Fibroblast of skin of left biceps (primary cell): ENCODE measurements at regions not wholly inside any gene's neighbourhood (a gene's known extent, or its start where the extent isn't known, plus 50 kb on each side); places are given as distances from the start of the nearest gene placed in this dataset.
"Not testable (repeated sequence)": the region's sequence is repeated elsewhere in the genome, so short reads cannot be mapped to it uniquely, and the experiment has no call there.

Experiments used
- DNase-seq, 2 experiments: peaks; one replicate each; pipeline ENCODE4 v3.0.0-alpha.2; 2013; ENCODE audit warnings: low read depth in 2 of 2

DNA sequence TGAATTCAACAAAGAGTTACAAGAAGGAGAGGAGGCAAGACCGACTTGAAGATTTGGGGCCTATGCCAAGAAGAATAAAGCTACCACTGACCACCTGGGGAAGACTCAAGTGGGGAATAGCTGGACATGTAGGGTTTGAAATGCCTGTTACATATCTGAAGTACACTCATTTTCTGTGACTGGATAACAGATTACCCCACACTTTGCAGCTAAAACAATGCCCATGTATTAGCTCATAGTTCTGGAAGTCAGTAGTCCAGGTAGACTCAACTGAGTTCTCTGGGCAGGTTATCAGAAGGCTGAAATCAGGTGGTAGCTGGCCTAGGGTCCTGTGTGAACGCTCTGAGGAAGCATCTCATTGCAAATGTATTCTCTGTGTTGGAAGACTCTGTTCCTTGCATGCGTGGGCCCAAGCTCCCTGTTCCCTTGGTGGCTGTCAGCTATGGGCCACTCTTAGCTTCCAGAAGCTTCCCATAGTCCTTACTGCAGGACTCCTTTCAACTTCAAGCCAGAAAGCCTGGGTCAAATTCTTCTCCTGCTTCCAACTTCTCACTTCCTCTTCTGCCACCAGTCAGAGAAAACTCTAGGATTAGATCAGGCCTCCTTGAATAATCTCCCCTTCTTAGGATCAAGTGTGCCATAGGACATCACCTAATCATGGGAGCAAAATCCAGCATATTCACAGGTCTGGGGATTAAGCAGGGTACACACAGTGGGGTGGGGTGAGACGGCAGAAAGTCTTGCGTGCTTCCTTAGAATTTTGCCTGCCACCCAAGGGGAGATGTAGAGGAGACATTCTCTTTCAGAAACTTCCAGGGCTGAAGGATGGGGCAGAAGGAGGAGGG, 187.8 kb downstream of the SHQ1 start:
- DNase-seq = no peak

DNA sequence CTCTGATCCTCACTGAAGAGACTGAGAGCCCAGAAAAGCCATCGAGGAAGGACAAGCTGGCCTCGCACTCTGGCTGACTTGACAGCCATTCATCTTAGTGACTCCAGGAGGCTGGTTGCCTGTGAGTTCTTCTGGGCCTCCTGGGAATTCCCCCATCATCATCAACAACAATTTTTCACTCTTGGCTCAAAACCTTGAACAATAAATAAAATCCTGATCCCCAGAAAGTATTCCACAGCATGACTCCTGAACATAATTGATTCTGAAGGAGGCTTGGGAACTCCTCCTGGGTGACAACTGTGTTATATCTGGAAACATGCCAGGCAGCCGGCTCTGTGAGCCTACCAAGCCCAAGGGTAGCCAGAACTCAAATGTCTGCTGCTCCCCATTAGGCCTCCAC, 188.6 kb downstream of the SHQ1 start:
- no peak for DNase-seq

DNA sequence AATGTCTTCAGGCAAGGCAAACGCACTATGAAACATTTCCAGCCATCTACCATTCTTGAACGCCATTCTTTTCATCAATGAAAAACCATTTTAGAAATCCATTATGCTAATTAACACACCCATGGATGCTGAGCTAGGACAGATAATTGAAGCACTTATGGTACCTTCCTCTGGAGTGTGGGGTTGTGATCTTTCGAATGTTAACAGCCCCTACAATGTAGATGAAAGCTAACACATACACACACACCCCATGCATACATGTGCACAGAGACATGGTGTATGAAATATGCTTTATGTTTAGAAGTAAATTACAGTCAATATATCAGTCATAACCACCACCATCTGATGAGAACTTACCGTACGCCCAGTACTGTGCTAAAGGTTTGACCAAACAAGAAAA, 189.1 kb downstream of the SHQ1 start:
- no peak for DNase-seq

DNA sequence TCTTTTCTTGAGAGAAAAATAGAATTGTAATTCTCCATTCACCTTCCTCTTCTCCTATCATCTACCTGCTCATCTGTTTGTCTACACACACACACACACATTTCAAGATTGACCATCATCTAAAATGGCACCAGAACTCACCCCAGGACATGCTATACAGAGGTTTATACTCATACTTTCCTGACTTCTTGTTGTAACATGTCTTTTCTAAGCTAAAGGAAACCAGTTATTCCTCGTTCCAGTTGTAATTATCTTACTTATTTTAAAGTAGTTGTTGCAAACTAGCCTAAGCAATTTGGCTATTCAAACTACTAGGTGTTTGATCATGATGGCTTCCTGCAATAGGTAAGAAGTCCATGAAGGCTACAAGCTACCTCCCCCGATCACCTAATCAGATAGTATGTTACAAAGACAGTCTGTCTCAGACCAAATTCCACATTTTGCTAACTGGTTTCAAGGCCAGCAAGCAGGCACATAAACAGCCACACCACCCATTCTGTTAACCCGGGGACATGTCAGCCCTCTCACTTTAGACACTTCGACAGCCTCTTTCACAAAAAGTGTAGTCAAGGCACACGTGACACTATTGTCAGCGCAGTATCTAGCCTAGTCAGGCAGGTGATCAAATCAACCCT, 189.7 kb downstream of the SHQ1 start:
- no peak for DNase-seq

DNA sequence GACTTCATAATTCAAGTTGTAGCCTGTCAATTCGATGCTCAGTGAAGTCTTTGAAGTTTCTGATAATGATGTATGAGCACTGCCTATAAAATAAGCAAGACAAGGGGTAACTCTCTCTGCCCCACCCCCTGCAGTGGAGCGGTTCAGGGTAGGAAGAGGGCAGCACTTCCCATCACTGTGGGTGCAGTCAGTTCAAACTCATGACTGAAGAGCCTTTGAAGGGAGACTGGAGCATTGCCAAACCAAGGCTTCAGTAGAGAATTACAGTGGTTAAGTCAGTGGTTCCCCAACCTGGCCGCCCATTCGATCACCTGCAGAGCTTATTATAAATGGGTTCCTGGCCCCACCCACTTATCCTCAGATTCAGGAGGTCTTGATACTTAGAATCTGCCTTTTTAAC, 190.6 kb downstream of the SHQ1 start:
- DNase-seq = no peak

DNA sequence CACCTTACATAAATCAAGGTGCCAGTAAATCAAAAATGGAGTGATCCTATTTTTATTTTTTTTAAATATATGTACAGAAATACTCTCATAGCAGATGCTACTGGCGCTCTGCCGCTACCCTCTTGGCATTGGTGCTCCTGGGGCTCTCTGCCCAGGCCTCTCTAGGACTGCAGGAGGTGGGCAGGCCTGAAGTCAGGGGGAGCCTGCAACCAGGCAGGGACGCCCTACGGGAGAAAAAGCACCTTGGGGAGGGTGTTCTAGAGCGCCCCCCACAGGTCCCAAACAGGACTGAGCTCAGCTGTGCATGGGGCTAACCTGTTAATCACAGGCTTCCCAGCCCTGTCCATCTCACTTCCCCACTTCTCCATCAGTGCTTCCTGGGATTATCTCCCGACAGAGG, 192.5 kb downstream of the SHQ1 start:
- no peak for DNase-seq

DNA sequence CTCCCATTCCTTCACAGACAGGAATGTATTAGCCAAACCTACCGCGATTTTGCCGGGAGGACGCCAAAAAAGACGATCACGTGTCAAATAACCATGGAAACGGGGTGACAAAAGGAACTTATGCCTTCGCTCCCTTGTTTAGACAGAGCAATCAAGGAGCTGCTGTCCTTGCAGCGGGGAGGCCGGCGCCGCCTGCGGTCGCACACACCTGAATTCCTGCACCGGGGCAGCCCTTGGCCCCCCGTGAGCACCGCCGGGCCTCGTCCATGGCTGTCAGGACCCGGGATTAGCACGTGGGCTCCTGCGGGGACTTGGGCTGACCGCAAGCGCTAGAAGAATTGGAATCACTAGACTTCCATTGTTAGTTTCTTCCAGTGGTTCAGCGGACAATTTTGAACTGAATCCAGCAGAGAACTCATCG, 193.1 kb downstream of the SHQ1 start:
- no peak for DNase-seq

DNA sequence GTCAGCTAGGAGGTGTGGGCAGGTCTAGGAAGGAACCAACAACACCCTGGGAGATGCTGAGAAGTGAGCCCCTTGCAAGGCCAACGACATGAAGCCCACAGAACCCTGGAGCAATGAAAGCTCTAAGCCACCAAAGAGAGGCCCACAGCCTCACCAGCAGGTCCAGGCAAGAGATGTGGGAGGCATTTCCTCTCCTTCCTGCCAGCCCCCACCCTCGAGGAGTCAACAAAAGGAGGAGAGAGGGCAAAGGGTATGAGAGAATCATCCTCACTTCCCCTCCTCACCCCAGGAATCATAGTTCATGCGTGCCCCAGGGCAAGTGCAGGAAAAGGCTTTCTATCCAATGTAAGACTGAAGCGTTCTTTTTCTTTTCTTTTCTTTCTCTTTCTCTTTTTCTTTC, 195.8 kb downstream of the SHQ1 start:
- DNase-seq = no peak

DNA sequence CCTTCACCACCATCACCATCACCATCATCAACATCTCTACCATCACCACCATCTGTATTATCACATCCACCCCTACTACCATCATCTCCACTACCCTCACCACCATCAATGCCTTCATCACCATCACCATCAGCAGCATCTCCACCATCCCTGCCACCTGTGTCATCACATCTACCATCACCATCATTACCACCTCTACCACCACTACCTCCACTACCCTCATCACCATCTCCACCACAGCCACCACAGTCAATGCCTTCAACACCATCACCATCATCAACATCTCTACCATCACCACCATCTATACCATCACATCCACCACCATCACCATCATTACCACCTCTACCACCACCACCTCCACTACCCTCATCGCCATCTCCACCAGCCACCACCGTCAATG, 196.7 kb downstream of the SHQ1 start:
- DNase-seq = no peak

DNA sequence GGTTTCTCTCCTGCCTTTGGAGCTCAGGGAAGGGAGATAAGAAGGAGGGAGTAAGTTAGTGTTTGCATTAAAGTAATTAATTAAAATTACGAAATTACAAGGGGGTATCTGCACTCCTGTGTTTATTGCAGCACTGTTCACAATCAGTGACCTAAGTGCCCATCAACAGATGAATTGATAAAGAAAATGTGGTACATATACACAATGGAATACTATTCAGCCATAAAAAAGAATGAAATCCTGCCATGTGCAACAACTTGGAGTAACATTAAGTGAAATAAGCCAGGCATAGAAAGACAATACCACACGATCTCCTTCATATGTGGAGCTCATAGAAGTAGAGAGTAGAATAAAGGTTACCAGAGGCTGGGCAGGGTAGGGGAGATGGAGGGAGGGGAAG, 202.0 kb downstream of the SHQ1 start:
- DNase-seq = no peak

DNA sequence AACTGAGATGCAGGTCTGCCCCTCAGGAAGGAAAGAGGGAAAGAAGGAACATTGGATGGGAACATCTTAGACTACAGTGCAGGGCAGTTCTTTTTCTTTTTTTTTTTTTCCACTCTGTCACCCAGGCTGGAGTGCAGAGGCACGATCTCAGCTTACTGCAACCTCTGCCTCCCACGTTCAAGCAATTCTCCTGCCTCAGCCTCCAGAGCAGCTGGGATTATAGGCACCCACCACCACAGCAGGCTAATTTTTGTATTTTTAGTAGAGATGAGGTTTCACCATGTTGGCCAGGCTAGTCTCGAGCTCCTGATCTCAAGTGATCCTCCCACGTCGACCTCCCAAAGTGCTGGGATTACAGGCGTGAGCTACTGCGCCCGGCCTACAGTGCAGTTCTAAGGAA, 204.6 kb downstream of the SHQ1 start:
- not testable (repeated sequence) for DNase-seq

DNA sequence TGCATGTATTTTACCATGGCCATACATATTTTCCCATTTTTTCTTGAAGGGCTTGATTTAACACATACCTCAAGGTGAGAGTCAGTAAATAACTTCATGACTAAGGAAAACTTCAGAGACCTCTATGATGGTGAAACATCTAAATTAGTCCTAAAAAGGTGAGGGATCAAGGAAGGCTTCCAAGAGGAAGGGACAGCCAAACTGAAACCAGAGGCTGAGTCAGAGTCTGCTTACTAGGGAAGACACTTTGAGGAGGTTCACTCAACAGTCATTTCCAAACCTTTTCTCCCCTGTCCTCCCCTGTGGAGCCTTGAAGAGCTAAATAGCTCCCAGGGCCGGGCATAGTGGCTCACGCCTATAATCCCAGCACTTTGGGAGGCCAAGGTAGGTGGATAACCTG, 206.6 kb downstream of the SHQ1 start:
- DNase-seq = no peak

DNA sequence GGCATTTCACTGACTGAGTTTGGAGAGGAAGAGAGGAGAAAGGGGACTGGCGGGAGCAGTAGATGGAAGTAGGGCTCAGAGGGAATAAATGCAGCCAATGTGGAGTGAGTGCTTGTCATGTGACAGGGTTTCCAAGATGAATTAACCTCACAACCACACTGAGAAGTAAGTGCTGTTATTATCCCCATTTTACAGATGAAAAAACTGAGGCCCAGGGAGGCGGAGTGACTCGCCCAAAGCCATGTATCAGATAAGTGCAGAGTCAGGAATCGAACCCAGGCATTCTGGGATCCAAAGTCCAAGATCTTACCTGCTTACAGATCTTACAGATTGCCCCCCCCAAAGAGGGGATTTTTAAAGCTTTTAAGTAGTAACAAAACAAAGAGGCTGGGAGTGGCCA, 207.2 kb downstream of the SHQ1 start:
- no peak for DNase-seq

DNA sequence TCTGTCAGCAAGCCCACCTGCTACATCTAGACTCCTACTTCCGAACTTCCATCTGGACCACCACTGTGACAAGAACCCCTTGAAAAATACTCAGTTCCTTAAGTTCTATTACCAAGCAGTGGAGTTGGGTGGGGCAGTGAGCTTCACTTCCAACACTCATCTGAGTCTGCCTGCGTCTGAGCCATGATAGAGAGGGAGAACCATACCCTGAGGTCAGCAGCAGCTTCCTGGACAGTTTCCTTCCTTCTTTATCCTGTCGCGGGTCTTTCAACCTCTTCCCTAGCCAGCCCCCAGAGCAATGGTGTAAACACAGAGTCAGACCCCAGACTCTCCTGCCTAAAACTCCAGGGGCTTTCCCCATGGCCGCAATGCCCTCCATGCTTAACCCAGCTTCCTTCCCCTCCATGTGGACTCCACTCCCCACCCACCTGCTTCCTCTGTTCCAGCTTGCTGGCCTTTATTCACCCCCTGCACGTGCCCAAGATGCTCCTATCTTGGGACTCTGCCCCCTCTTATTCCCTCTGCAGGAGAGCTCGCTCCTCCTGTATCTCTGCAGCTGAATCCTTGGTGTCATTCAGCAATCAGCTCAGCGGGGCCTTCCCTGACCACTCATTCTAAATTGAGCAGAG, 211.2 kb downstream of the SHQ1 start:
- no peak for DNase-seq

DNA sequence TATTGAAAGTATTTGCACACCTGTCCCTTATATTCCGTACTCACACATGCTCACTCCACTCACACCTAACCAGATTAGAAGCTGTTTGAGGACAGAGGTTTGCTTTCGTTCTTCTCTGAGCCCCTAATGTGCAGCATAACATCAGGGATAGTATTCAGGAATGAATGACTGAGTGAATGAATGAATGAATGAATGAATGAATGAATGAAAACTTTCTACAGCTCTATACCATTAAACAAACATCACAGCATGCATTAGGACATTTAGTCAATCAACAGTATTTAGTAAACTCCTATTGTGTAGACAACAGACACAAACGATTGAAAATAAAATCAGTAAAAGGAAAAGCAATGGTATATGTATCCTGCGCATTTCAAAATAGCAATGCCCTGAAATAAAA, 212.7 kb downstream of the SHQ1 start:
- DNase-seq = no peak

DNA sequence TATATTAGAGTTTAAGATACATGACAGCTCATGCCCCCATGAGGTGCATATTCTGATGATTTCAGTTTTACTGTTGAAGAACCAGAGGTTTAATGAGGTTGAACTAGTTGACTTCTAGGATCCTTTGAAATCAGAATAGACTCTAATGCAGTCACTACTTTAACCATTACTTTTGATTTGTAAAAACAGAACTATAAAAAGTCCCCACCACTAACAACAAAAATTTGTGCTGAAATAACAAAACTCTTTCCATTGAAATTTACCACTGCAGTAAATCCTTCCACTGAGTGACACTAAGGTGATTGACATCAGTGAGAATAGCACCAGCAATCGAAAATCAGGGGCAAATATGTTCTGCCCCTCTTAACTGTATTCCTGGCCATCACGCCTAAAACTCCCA, 214.1 kb downstream of the SHQ1 start:
- DNase-seq = no peak

DNA sequence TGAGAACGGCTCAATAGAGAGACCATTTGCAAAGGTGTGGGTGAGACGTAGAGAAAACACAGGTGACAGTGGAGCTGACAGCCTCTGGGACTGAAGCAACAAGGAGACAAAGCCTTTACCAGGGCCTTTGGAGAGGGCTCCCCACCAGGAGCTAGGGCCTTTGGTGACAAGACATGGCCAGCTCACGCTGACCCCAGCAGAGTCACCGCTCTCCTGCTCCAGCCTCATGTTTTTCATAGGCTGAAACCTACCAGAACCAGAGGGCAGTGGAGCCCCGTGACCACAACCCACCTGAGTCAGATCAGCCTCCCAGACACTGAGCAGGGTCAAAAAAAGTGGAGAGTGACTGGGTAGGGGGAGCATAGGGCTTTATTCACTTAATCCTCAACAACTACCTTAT, 214.7 kb downstream of the SHQ1 start:
- no peak for DNase-seq

DNA sequence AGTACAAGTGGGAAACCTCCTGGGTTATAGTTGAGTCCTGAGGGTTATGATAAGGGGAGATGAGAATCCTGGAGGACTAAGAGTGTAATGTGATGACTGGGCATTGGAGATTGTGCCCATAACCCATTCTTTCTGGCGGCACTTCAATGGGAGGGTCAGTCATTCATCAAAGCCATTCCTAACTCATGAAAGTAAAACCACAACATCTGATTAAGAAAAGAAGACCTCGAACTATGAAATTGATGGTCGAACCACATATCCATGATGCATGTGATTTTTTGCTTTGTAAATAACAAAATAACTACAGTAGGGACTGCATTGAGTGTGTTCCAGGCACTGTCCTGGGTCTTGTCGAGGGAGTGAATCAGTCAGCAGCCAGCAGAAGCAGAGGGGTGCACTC, 215.1 kb downstream of the SHQ1 start:
- DNase-seq = no peak

DNA sequence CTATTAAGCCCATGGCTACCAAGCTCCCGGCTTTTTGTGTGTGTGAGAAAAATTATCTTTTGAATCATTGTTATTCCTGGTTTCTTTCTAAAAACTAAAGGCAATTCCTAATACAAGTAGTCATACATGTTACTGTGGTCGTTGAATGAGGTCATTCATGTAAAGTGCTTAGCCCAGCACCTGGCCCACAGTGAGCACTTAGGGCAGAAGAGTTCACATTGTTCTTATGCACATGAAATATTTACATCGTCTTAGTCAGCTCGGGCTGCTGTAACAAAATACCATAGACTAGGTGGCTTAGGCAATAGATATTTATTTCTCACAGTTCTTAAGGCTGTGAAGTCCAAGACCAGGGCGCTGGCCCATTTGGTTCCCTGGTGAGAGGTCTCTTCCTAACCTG, 216.1 kb downstream of the SHQ1 start:
- DNase-seq = no peak

DNA sequence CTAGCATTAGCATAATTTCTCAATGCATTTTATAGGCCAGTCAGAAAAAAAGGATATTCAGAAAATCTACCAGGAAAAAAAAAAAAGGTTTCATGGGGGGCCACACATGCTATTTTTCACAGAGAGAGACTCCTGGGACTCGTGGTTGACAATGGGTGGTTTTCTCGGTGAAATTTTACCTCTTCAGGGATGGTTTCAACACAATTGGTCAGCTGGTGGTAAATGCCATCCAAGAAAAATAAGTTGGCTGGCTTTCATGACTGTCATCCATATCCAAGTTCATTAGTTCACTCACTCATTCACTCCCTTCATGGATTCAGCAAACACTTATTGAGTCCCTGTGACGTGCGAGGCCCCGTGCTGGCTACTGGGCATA, 217.3 kb downstream of the SHQ1 start:
- no peak for DNase-seq

DNA sequence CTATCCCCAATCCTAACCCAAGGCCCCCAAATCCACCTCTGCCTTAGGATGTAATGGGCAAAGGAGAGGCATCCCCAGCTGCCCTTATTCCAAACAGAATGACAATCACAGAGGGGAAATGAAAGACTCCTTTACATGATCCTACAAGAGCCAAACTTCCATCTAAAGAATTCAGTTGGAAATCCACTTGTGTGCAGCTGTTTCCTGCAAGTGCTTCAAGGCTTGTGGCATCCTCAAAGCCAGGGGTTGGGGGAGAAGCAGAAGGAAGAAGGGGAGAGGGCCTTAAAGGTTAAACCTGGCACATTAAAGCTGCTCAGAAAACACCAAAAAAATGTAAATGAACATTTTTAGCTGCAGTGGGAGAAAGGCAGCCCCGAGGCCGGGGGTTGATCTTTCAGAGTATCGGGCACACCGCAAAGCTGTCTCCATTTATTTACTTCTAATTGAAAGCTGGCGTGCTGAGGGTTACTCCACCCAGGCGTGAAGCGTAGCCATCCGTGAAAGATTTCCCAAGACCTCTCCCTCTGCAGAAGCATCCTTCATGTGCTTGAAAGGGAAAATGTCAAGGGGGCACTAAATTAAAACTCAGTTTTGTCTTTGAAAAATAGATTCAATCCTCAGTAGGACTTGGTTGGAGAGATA, 217.8 kb downstream of the SHQ1 start:
- DNase-seq = no peak

DNA sequence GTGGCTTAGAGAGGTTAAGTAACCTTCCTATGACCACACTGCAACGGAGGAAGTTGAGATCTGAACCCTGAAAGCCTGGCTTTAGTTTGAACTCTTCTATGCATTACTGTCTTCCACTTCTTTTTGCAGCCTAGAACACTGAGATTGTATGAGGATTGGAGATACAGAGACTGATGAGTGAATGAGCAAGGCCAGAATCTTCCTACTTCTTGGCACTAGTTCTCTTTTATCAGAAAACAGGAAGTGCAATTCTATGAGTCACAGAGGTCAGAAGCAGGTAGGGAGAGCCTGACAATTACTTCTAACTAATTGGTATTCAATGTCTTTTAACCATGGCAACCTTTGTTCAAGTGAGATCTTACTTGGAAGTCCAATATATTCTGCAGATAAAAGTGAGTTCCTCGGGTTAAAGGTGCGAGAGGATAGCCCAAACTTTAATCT, 219.0 kb downstream of the SHQ1 start:
- DNase-seq = no peak

DNA sequence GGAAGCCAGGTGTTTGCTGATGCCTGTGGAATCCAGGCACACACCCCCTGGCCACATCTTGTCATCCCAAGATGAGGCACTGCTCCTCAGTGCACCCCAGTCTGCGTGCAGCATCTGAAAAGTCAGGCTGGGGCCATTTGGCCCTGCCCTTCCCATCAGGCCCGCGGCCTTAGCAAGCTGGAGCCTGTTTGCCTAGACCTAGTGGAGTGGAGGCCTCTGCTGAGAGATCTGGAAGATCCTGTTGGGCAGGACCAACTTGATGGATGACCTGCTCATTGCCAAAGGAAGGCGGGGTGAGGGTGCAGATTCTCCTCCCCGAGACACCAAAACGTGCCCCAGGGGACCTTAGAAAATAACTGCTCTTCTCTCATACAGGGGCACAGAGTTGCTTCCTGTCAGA, 220.2 kb downstream of the SHQ1 start:
- no peak for DNase-seq
